ENCODE measurements at regions not wholly inside any gene's neighbourhood (a gene's known extent, or its start where the extent isn't known, plus 50 kb on each side); places are given as distances from the start of the nearest gene placed in this dataset.

- H3K9me3 Mint-ChIP-seq: peaks cover 3% of the 10 kb centered on the region
- H3K27me3 Mint-ChIP-seq (ENCODE audit: low read depth): no peaks in the 10 kb centered on the region
- H3K4me3 Mint-ChIP-seq: no peak overlapping the region
- H3K4me1 Mint-ChIP-seq (ENCODE audit: low read depth): no peaks in the 10 kb centered on the region
- H3K36me3 Mint-ChIP-seq (ENCODE audit: low read depth): no peaks in the 10 kb centered on the region
- no peak overlapping the region for H3K27ac Mint-ChIP-seq
These were observed 574.5 kb upstream of the KCNMB2 start for GRCh38 chr3:177961784-177962183.

- Mint-ChIP-seq H3K36me3 (ENCODE audit: low read depth) (no peaks in the 10 kb centered on the region), H3K27me3 (ENCODE audit: low read depth) (no peaks in the 10 kb centered on the region), H3K9me3 (peaks cover 3% of the 10 kb centered on the region), H3K27ac (no peak overlapping the region), H3K4me1 (ENCODE audit: low read depth) (no peaks in the 10 kb centered on the region), H3K4me3 (no peak overlapping the region)
These were observed 569.7 kb upstream of the KCNMB2 start for GRCh38 chr3:177966493-177966892.

GRCh38 chr3:177968891-177969290 lies 567.3 kb upstream of the KCNMB2 start:
- Mint-ChIP-seq H3K36me3 (ENCODE audit: low read depth) (no peaks in the 10 kb centered on the region), H3K4me1 (ENCODE audit: low read depth) (no peaks in the 10 kb centered on the region), H3K27me3 (ENCODE audit: low read depth) (no peaks in the 10 kb centered on the region), H3K9me3 (peaks cover 3% of the 10 kb centered on the region), H3K27ac (no peak overlapping the region), H3K4me3 (no peak overlapping the region)

GRCh38 chr3:177973241-177973840 lies 562.9 kb upstream of the KCNMB2 start:
- no peaks in the 10 kb centered on the region for H3K9me3 Mint-ChIP-seq
- H3K27ac Mint-ChIP-seq: no peak overlapping the region
- H3K4me1 Mint-ChIP-seq (ENCODE audit: low read depth): no peaks in the 10 kb centered on the region
- no peaks in the 10 kb centered on the region for H3K27me3 Mint-ChIP-seq (ENCODE audit: low read depth)
- H3K4me3 Mint-ChIP-seq: no peak overlapping the region
- no peaks in the 10 kb centered on the region for H3K36me3 Mint-ChIP-seq (ENCODE audit: low read depth)

- no peaks in the 10 kb centered on the region for H3K36me3 Mint-ChIP-seq (ENCODE audit: low read depth)
- no peak overlapping the region for H3K4me3 Mint-ChIP-seq
- H3K27me3 Mint-ChIP-seq (ENCODE audit: low read depth): no peaks in the 10 kb centered on the region
- H3K27ac Mint-ChIP-seq: no peak overlapping the region
- H3K9me3 Mint-ChIP-seq: no peaks in the 10 kb centered on the region
- H3K4me1 Mint-ChIP-seq (ENCODE audit: low read depth): no peaks in the 10 kb centered on the region
These were observed 560.0 kb upstream of the KCNMB2 start for GRCh38 chr3:177976241-177976640.

GRCh38 chr3:177976866-177977265 lies 559.4 kb upstream of the KCNMB2 start:
- Mint-ChIP-seq H3K27me3 (ENCODE audit: low read depth) (no peaks in the 10 kb centered on the region), H3K27ac (no peak overlapping the region), H3K4me1 (ENCODE audit: low read depth) (no peaks in the 10 kb centered on the region), H3K9me3 (no peaks in the 10 kb centered on the region), H3K4me3 (no peak overlapping the region), H3K36me3 (ENCODE audit: low read depth) (no peaks in the 10 kb centered on the region)

GRCh38 chr3:177977381-177978158 lies 558.7 kb upstream of the KCNMB2 start:
- Mint-ChIP-seq H3K9me3 (no peaks in the 10 kb centered on the region), H3K27me3 (ENCODE audit: low read depth) (no peaks in the 10 kb centered on the region), H3K4me3 (no peak overlapping the region), H3K27ac (no peak overlapping the region), H3K4me1 (ENCODE audit: low read depth) (no peaks in the 10 kb centered on the region), H3K36me3 (ENCODE audit: low read depth) (no peaks in the 10 kb centered on the region)

GRCh38 chr3:177978946-177979345 lies 557.3 kb upstream of the KCNMB2 start:
- Mint-ChIP-seq H3K27ac (no peak overlapping the region), H3K36me3 (ENCODE audit: low read depth) (no peaks in the 10 kb centered on the region), H3K9me3 (no peaks in the 10 kb centered on the region), H3K4me3 (no peak overlapping the region), H3K27me3 (ENCODE audit: low read depth) (no peaks in the 10 kb centered on the region), H3K4me1 (ENCODE audit: low read depth) (no peaks in the 10 kb centered on the region)

GRCh38 chr3:177979703-177980102 lies 556.5 kb upstream of the KCNMB2 start:
- peaks cover under 1% of the 10 kb centered on the region for H3K9me3 Mint-ChIP-seq

GRCh38 chr3:177981576-177981975 lies 554.7 kb upstream of the KCNMB2 start:
- no peaks in the 10 kb centered on the region for H3K36me3 Mint-ChIP-seq (ENCODE audit: low read depth)
- peaks cover 4% of the 10 kb centered on the region for H3K9me3 Mint-ChIP-seq
- no peaks in the 10 kb centered on the region for H3K27me3 Mint-ChIP-seq (ENCODE audit: low read depth)
- no peak overlapping the region for H3K4me3 Mint-ChIP-seq
- H3K4me1 Mint-ChIP-seq (ENCODE audit: low read depth): no peaks in the 10 kb centered on the region
- H3K27ac Mint-ChIP-seq: no peak overlapping the region

More at GRCh38 chr3:177979703-177980102, 556.5 kb upstream of the KCNMB2 start:
- Mint-ChIP-seq H3K4me3 (no peak overlapping the region), H3K36me3 (ENCODE audit: low read depth) (no peaks in the 10 kb centered on the region), H3K4me1 (ENCODE audit: low read depth) (no peaks in the 10 kb centered on the region), H3K27ac (no peak overlapping the region), H3K27me3 (ENCODE audit: low read depth) (no peaks in the 10 kb centered on the region)

GRCh38 chr3:177982034-177982433 lies 554.2 kb upstream of the KCNMB2 start:
- Mint-ChIP-seq H3K4me1 (ENCODE audit: low read depth) (no peaks in the 10 kb centered on the region), H3K27ac (no peak overlapping the region), H3K27me3 (ENCODE audit: low read depth) (no peaks in the 10 kb centered on the region), H3K36me3 (ENCODE audit: low read depth) (no peaks in the 10 kb centered on the region), H3K4me3 (no peak overlapping the region), H3K9me3 (peaks cover 4% of the 10 kb centered on the region)

GRCh38 chr3:177983320-177983719 lies 552.9 kb upstream of the KCNMB2 start:
- Mint-ChIP-seq H3K4me3 (no peak overlapping the region), H3K9me3 (peaks cover 4% of the 10 kb centered on the region), H3K27me3 (ENCODE audit: low read depth) (no peaks in the 10 kb centered on the region), H3K36me3 (ENCODE audit: low read depth) (no peaks in the 10 kb centered on the region), H3K4me1 (ENCODE audit: low read depth) (no peaks in the 10 kb centered on the region), H3K27ac (no peak overlapping the region)

- H3K27ac Mint-ChIP-seq: no peak overlapping the region
- H3K4me1 Mint-ChIP-seq (ENCODE audit: low read depth): peaks cover 6% of the 10 kb centered on the region
These were observed 543.0 kb upstream of the KCNMB2 start for GRCh38 chr3:177992993-177993970.

GRCh38 chr3:177994976-177995375 lies 541.3 kb upstream of the KCNMB2 start:
- Mint-ChIP-seq H3K27me3 (ENCODE audit: low read depth) (no peaks in the 10 kb centered on the region), H3K4me3 (no peak overlapping the region), H3K36me3 (ENCODE audit: low read depth) (peaks cover 6% of the 10 kb centered on the region), H3K4me1 (ENCODE audit: low read depth) (peaks cover 6% of the 10 kb centered on the region), H3K27ac (no peak overlapping the region), H3K9me3 (peaks cover 7% of the 10 kb centered on the region)

More at GRCh38 chr3:177992993-177993970, 543.0 kb upstream of the KCNMB2 start:
- Mint-ChIP-seq H3K36me3 (ENCODE audit: low read depth) (no peaks in the 10 kb centered on the region), H3K9me3 (no peaks in the 10 kb centered on the region), H3K4me3 (no peak overlapping the region), H3K27me3 (ENCODE audit: low read depth) (no peaks in the 10 kb centered on the region)
